ENCODE measurements at regions not wholly inside any gene's neighbourhood (a gene's known extent, or its start where the extent isn't known, plus 50 kb on each side); places are given as distances from the start of the nearest gene placed in this dataset.

DNA sequence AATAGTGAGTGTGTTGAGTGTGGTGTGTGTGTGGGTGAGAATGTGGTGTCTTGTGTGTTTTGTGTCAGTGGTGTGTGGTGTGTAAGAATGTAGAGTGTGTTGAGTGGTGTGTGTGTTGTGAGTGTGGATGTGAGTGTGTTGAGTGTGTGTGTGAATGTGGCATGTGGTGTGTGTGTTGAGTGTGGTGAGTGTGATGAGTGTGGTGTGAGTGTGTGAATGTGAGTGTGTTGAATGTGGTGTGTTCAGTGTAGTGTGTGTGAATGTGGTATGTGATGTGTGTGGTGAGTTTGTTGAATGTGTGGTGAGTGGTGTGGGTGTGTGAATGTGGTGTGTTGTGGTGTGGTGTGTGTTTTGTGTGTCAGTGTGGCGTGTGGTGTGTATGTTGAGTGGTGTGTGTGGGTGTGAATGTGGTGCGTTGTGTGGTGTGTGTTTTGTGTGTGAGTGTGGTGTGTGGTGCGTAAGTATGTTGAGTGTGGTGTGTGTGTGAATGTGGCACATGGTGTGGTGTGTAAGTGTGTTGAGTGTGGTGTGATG lies 60.8 kb upstream of the SORCS2 start:
- Histone ChIP-seq H3K27me3 (ENCODE audit: control insufficient read depth in 1 of 2, insufficient read depth in 1 of 2, low read length in 2 of 2) (peaks cover 0 to 4% of the 10 kb centered on the region in 2 experiments), H2BK120ac (ENCODE audit: low read depth, low read length) (no peak overlapping the region), H3K23ac (ENCODE audit: low read length in 2 of 2) (no peak overlapping the region), H3K4me1 (ENCODE audit: control insufficient read depth, insufficient read depth, low read depth, low read length) (peaks cover 37% of the 10 kb centered on the region), H3K36me3 (ENCODE audit: control insufficient read depth in 1 of 2, insufficient read depth in 2 of 2, low read depth in 1 of 2, low read length in 2 of 2) (no peaks in the 10 kb centered on the region), H3K14ac (ENCODE audit: low read length in 2 of 2) (peak overlapping the region in 1 of 2 experiments; percentile 72), H3K4me2 (ENCODE audit: low read length, poor library complexity, severe bottlenecking) (no peak overlapping the region), H4K8ac (ENCODE audit: low read length) (no peak overlapping the region), H3K4ac (ENCODE audit: low read depth in 1 of 2, low read length in 2 of 2) (no peak overlapping the region), H2BK15ac (ENCODE audit: low read depth, poor library complexity, severe bottlenecking) (no peak overlapping the region), H2BK12ac (ENCODE audit: low read length in 2 of 2) (no peak overlapping the region), H3K4me3 (ENCODE audit: insufficient read depth in 1 of 2, low read depth in 1 of 2, low read length in 2 of 2) (no peak overlapping the region), H3K18ac (ENCODE audit: low read depth in 1 of 2, low read length in 2 of 2) (no peak overlapping the region), H3K27ac (ENCODE audit: low read length, poor library complexity, severe bottlenecking) (no peak overlapping the region), H3K9ac (ENCODE audit: low read length) (no peak overlapping the region), H3K79me1 (replicated peaks; ENCODE audit: low read length, poor library complexity, severe bottlenecking) (no peaks in the 10 kb centered on the region), H2AK5ac (ENCODE audit: low read length, severe bottlenecking) (no peak overlapping the region), H4K91ac (ENCODE audit: low read length) (peak overlapping the region; percentile 7), H2BK5ac (ENCODE audit: low read depth, low read length, poor library complexity, severe bottlenecking) (no peak overlapping the region), H2AFZ (ENCODE audit: low read depth, low read length) (no peak overlapping the region), H3K9me3 (ENCODE audit: control insufficient read depth, low read length) (peaks cover 6% of the 10 kb centered on the region)
- 62% methylated on average over 3 of the region's 3 CpGs for WGBS
- DNase-seq, result no peak

DNA sequence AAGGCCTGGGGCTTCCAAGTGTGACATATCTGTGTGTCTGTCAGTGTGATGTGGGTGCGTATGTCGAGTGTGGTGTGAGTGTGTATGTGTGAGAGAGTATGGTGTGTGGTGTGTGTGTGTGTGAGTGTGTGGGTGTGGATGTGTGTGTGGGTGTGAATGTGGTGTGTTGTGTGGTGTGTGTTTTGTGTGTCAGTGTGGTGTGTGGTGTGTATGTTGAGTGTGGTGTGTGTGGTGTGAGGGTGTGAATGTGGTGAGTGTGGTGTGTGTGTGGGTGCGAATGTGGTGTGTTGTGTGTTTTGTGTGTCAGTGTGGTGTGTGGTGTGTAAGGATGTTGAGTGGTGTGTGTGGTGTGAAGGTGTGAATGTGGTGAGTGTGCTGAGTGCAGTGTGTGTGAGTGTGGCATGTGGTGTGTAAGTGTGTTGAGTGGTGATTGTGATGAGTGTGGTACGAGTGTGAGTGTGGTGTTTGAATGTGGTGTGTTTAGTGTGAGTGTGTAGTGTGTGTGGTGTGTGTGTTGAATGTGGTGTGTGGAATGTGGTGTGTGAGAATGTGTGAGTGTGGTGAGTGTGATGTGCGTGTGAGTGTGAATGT lies 61.6 kb upstream of the SORCS2 start:
- peaks cover 31% of the 10 kb centered on the region for H3K4me1 ChIP-seq (ENCODE audit: control insufficient read depth, insufficient read depth, low read depth, low read length)
- H3K9ac ChIP-seq (ENCODE audit: low read length), result no peak overlapping the region
- H3K4ac ChIP-seq (ENCODE audit: low read depth in 1 of 2, low read length in 2 of 2), result no peak overlapping the region
- no peak overlapping the region for H3K4me2 ChIP-seq (ENCODE audit: low read length, poor library complexity, severe bottlenecking)
- H3K79me1 ChIP-seq (replicated peaks; ENCODE audit: low read length, poor library complexity, severe bottlenecking), result no peaks in the 10 kb centered on the region
- no peak overlapping the region for H3K4me3 ChIP-seq (ENCODE audit: insufficient read depth in 1 of 2, low read depth in 1 of 2, low read length in 2 of 2)
- peaks cover 0 to 4% of the 10 kb centered on the region in 2 experiments for H3K27me3 ChIP-seq (ENCODE audit: control insufficient read depth in 1 of 2, insufficient read depth in 1 of 2, low read length in 2 of 2)
- H2BK120ac ChIP-seq (ENCODE audit: low read depth, low read length), result no peak overlapping the region
- no peak overlapping the region for H2BK12ac ChIP-seq (ENCODE audit: low read length in 2 of 2)
- no peak overlapping the region for H2AFZ ChIP-seq (ENCODE audit: low read depth, low read length)
- no peak overlapping the region for H2BK15ac ChIP-seq (ENCODE audit: low read depth, poor library complexity, severe bottlenecking)
- peak overlapping the region in 1 of 2 experiments; percentile 8 for H3K14ac ChIP-seq (ENCODE audit: low read length in 2 of 2)
- H4K8ac ChIP-seq (ENCODE audit: low read length), result no peak overlapping the region
- H3K9me3 ChIP-seq (ENCODE audit: control insufficient read depth, low read length), result peaks cover 6% of the 10 kb centered on the region
- H3K23ac ChIP-seq (ENCODE audit: low read length in 2 of 2), result peak overlapping the region in 1 of 2 experiments; percentile 25
- H2BK5ac ChIP-seq (ENCODE audit: low read depth, low read length, poor library complexity, severe bottlenecking), result no peak overlapping the region
- 84% methylated on average over 5 of the region's 5 CpGs for WGBS
- H2AK5ac ChIP-seq (ENCODE audit: low read length, severe bottlenecking), result no peak overlapping the region
- no peak for DNase-seq
- H3K36me3 ChIP-seq (ENCODE audit: control insufficient read depth in 1 of 2, insufficient read depth in 2 of 2, low read depth in 1 of 2, low read length in 2 of 2), result no peaks in the 10 kb centered on the region
- H4K91ac ChIP-seq (ENCODE audit: low read length), result peak overlapping the region; percentile 19
- peak overlapping the region in 1 of 2 experiments; percentile 18 for H3K18ac ChIP-seq (ENCODE audit: low read depth in 1 of 2, low read length in 2 of 2)
- H3K27ac ChIP-seq (ENCODE audit: low read length, poor library complexity, severe bottlenecking), result no peak overlapping the region

DNA sequence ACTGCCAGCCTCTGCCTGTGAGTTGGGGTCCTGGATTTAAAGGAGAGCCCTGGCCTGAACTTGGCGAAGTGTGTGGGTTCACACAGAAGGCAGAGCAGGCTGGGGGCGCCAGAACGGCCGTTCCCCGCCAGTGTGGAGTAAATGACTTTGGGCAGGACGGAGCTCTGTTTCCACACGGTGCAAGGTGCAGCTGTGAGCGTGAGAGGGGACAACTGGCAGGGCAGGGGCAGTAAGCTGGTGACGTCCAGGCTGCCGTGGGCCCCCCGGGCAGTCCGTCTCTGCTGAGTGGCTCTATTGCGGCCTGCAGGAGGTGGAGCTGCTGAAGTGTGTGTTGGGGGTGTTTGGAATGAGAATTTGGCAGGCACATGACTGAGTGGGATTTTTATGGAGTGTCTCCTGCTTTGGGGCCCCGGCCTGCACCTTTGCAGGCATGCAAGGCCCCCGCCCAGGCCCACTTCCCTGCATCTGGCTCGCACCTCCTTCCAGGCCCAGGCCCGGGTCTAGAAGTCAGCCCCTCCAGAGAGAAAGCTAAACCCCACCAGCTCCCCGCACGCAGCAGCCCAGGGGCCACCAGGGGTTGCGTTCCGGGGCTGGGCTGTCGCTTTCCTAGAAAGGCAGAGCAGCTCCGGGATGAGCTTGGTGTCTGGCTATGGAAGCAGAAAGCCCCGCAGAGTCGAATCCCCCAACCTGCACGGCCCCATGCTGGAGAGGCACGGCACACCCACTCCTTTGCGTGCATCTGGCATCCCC lies 62.2 kb upstream of the GRPEL1 start:
- no peak for DNase-seq
- no peak overlapping the region for H3K4ac ChIP-seq (ENCODE audit: low read depth in 1 of 2, low read length in 2 of 2)
- no peak overlapping the region for H3K4me3 ChIP-seq (ENCODE audit: insufficient read depth in 1 of 2, low read depth in 1 of 2, low read length in 2 of 2)
- H3K27ac ChIP-seq (ENCODE audit: low read length, poor library complexity, severe bottlenecking), result no peak overlapping the region
- no peak overlapping the region for H2BK15ac ChIP-seq (ENCODE audit: low read depth, poor library complexity, severe bottlenecking)
- H3K23ac ChIP-seq (ENCODE audit: low read length in 2 of 2), result peak overlapping the region in 1 of 2 experiments; percentile 25
- H2AK5ac ChIP-seq (ENCODE audit: low read length, severe bottlenecking), result no peak overlapping the region
- H4K91ac ChIP-seq (ENCODE audit: low read length), result no peak overlapping the region
- H2BK12ac ChIP-seq (ENCODE audit: low read length in 2 of 2), result no peak overlapping the region
- peaks cover 6% of the 10 kb centered on the region for H3K9me3 ChIP-seq (ENCODE audit: control insufficient read depth, low read length)
- H3K4me1 ChIP-seq (ENCODE audit: control insufficient read depth, insufficient read depth, low read depth, low read length), result peaks cover 28% of the 10 kb centered on the region
- H3K14ac ChIP-seq (ENCODE audit: low read length in 2 of 2), result peak overlapping the region in 1 of 2 experiments; percentile 8
- no peaks in the 10 kb centered on the region for H3K79me1 ChIP-seq (replicated peaks; ENCODE audit: low read length, poor library complexity, severe bottlenecking)
- no peak overlapping the region for H2AFZ ChIP-seq (ENCODE audit: low read depth, low read length)
- no peak overlapping the region for H4K8ac ChIP-seq (ENCODE audit: low read length)
- H3K9ac ChIP-seq (ENCODE audit: low read length), result no peak overlapping the region
- WGBS, result 87% methylated on average over 28 of the region's 28 CpGs
- H3K18ac ChIP-seq (ENCODE audit: low read depth in 1 of 2, low read length in 2 of 2), result peak overlapping the region in 1 of 2 experiments; percentile 18
- H2BK5ac ChIP-seq (ENCODE audit: low read depth, low read length, poor library complexity, severe bottlenecking), result no peak overlapping the region
- H3K4me2 ChIP-seq (ENCODE audit: low read length, poor library complexity, severe bottlenecking), result no peak overlapping the region
- H3K36me3 ChIP-seq (ENCODE audit: control insufficient read depth in 1 of 2, insufficient read depth in 2 of 2, low read depth in 1 of 2, low read length in 2 of 2), result no peaks in the 10 kb centered on the region
- H2BK120ac ChIP-seq (ENCODE audit: low read depth, low read length), result no peak overlapping the region
- H3K27me3 ChIP-seq (ENCODE audit: control insufficient read depth in 1 of 2, insufficient read depth in 1 of 2, low read length in 2 of 2), result peaks cover 0 to 4% of the 10 kb centered on the region in 2 experiments

GRCh38 chr4:7128644-7129043 lies 60.8 kb upstream of the GRPEL1 start:
- H2BK120ac ChIP-seq (ENCODE audit: low read depth, low read length), result no peak overlapping the region
- no peak overlapping the region for H3K18ac ChIP-seq (ENCODE audit: low read depth in 1 of 2, low read length in 2 of 2)
- peaks cover 0 to 5% of the 10 kb centered on the region in 2 experiments for H3K27me3 ChIP-seq (ENCODE audit: control insufficient read depth in 1 of 2, insufficient read depth in 1 of 2, low read length in 2 of 2)
- H3K23ac ChIP-seq (ENCODE audit: low read length in 2 of 2), result no peak overlapping the region
- no peak overlapping the region for H2BK12ac ChIP-seq (ENCODE audit: low read length in 2 of 2)
- DNase-seq, result no peak
- H4K91ac ChIP-seq (ENCODE audit: low read length), result no peak overlapping the region
- H2BK5ac ChIP-seq (ENCODE audit: low read depth, low read length, poor library complexity, severe bottlenecking), result no peak overlapping the region
- H3K4ac ChIP-seq (ENCODE audit: low read depth in 1 of 2, low read length in 2 of 2), result no peak overlapping the region
- no peak overlapping the region for H3K14ac ChIP-seq (ENCODE audit: low read length in 2 of 2)
- H3K4me3 ChIP-seq (ENCODE audit: insufficient read depth in 1 of 2, low read depth in 1 of 2, low read length in 2 of 2), result no peak overlapping the region
- H3K36me3 ChIP-seq (ENCODE audit: control insufficient read depth in 1 of 2, insufficient read depth in 2 of 2, low read depth in 1 of 2, low read length in 2 of 2), result no peaks in the 10 kb centered on the region
- H3K79me1 ChIP-seq (replicated peaks; ENCODE audit: low read length, poor library complexity, severe bottlenecking), result no peaks in the 10 kb centered on the region
- no peak overlapping the region for H2AK5ac ChIP-seq (ENCODE audit: low read length, severe bottlenecking)
- no peak overlapping the region for H2BK15ac ChIP-seq (ENCODE audit: low read depth, poor library complexity, severe bottlenecking)
- no peak overlapping the region for H3K27ac ChIP-seq (ENCODE audit: low read length, poor library complexity, severe bottlenecking)
- H3K9ac ChIP-seq (ENCODE audit: low read length), result no peak overlapping the region
- H4K8ac ChIP-seq (ENCODE audit: low read length), result no peak overlapping the region
- H3K4me1 ChIP-seq (ENCODE audit: control insufficient read depth, insufficient read depth, low read depth, low read length), result peaks cover 29% of the 10 kb centered on the region
- peaks cover 6% of the 10 kb centered on the region for H3K9me3 ChIP-seq (ENCODE audit: control insufficient read depth, low read length)
- no peak overlapping the region for H3K4me2 ChIP-seq (ENCODE audit: low read length, poor library complexity, severe bottlenecking)
- no peak overlapping the region for H2AFZ ChIP-seq (ENCODE audit: low read depth, low read length)
- 80% methylated on average over 6 of the region's 12 CpGs for WGBS

Data from mesenchymal stem cell (in vitro differentiated cells and primary cell).